ENCODE measurements at regions not wholly inside any gene's neighbourhood (a gene's known extent, or its start where the extent isn't known, plus 50 kb on each side); places are given as distances from the start of the nearest gene placed in this dataset.
"Not testable (repeated sequence)": the region's sequence is repeated elsewhere in the genome, so short reads cannot be mapped to it uniquely, and the experiment has no call there.

DNA sequence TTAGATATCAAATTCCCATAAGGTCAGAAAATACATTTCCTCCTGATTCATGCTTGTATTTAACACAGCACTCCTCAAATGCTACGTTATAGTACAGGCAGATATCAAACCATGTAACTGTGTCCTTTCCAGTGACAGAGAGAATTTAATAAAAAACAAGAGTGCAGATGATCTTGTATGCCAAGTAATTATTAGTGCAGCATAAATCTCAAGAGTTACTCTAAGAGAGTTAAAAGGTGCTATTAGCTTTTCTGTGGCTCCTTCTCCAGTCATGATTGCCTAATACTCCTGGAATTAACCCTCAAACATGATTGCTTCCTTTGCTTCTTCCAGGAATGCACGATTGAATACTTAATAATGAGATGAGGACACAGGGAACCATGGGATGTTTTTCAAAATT, 413.0 kb upstream of the DPH6 start:
- no peaks in the 10 kb centered on the region for H3K36me3 Mint-ChIP-seq (ENCODE audit: low read depth)
- H3K4me3 Mint-ChIP-seq, result no peak overlapping the region
- intact Hi-C loops (cut with micrococcal nuclease), result no loop called here
- H3K9me3 Mint-ChIP-seq, result peaks cover 9% of the 10 kb centered on the region
- H3K27ac Mint-ChIP-seq, result no peak overlapping the region
- H3K4me1 Mint-ChIP-seq (ENCODE audit: low read depth), result no peaks in the 10 kb centered on the region
- H3K27me3 Mint-ChIP-seq, result no peaks in the 10 kb centered on the region

DNA sequence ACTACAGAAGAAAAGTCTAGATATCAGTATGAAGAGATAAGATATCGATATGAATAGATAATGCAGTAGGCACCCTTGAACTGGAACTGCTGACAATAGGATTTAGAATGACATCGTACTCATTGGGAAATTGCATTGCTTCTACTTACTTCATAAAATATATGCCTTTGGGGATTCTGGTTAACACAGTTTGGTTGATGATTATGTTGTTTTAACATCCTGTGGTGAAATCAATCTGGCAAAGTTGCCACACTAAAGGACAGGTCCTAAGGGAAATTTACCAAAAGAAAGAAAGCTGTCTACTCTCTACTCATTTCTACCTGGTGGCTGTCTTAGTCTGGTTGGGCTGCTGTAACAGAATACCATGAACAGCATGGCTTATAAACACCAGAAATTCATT, 417.4 kb upstream of the DPH6 start:
- intact Hi-C loops (cut with micrococcal nuclease), result no loop called here
- Mint-ChIP-seq H3K4me1 (ENCODE audit: low read depth) (no peaks in the 10 kb centered on the region), H3K9me3 (peaks cover 18% of the 10 kb centered on the region), H3K36me3 (ENCODE audit: low read depth) (no peaks in the 10 kb centered on the region), H3K4me3 (no peak overlapping the region), H3K27ac (no peak overlapping the region), H3K27me3 (no peaks in the 10 kb centered on the region)

DNA sequence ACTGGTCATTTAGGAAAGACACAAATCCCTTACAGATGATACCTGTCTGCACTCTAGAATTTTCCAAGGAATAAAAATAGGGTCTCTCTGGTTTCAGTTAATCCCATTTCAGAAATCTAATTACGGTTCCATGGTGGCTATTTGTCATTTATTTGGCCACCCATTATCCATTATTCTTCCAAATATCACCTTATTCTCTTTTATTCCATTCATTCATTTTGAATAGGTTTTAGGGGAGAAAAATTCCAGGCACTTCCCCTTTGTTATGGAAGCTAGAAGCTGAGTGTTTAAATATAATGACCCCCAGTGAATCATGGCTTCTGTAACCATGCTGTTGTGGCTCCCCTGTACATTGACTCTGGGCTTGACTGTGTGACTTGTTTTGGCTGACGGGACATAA, 420.8 kb upstream of the DPH6 start:
- Mint-ChIP-seq H3K27ac (no peak overlapping the region), H3K36me3 (ENCODE audit: low read depth) (no peaks in the 10 kb centered on the region), H3K27me3 (no peaks in the 10 kb centered on the region), H3K4me3 (no peak overlapping the region), H3K4me1 (ENCODE audit: low read depth) (no peaks in the 10 kb centered on the region), H3K9me3 (peaks cover 30% of the 10 kb centered on the region)
- intact Hi-C loops (cut with micrococcal nuclease), result no loop called here

GRCh38 chr15:35967968-35968367, 422.0 kb upstream of the DPH6 start:
- H3K27me3 Mint-ChIP-seq; H3K36me3 Mint-ChIP-seq (ENCODE audit: low read depth); H3K27ac Mint-ChIP-seq; intact Hi-C loops (cut with micrococcal nuclease); H3K4me3 Mint-ChIP-seq; H3K4me1 Mint-ChIP-seq (ENCODE audit: low read depth): not testable (repeated sequence)
- H3K9me3 Mint-ChIP-seq, result peaks cover 29% of the 10 kb centered on the region

DNA sequence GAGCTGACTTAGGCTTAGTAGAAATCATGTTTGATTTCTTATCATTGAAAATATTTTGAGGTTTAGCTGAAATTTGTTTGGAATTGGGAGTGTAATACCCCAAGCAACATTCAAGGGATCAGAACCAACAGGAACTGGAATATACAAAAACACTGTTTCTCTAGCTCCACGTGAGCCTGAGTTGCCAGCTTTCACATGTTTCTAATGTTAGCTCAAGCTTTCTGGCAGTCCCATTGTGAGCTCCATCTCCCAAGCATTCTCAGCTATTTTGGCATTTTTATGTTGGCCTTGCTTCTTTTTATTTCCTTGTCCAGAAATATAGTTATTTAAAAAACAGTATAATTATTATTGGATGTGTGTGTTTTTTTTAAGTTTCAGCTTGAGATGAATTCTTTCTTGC, 427.1 kb upstream of the DPH6 start:
- H3K4me1 Mint-ChIP-seq (ENCODE audit: low read depth), result no peaks in the 10 kb centered on the region
- intact Hi-C loops (cut with micrococcal nuclease), result no loop called here
- no peaks in the 10 kb centered on the region for H3K27me3 Mint-ChIP-seq
- peaks cover 17% of the 10 kb centered on the region for H3K9me3 Mint-ChIP-seq
- no peak overlapping the region for H3K27ac Mint-ChIP-seq
- no peaks in the 10 kb centered on the region for H3K36me3 Mint-ChIP-seq (ENCODE audit: low read depth)
- no peak overlapping the region for H3K4me3 Mint-ChIP-seq

- Mint-ChIP-seq H3K27ac (no peak overlapping the region), H3K4me1 (ENCODE audit: low read depth) (no peaks in the 10 kb centered on the region), H3K27me3 (no peaks in the 10 kb centered on the region), H3K36me3 (ENCODE audit: low read depth) (no peaks in the 10 kb centered on the region), H3K4me3 (no peak overlapping the region), H3K9me3 (peaks cover 16% of the 10 kb centered on the region)
- intact Hi-C loops (cut with micrococcal nuclease), result no loop called here
Measured at GRCh38 chr15:35974052-35974451, 428.1 kb upstream of the DPH6 start.

DNA sequence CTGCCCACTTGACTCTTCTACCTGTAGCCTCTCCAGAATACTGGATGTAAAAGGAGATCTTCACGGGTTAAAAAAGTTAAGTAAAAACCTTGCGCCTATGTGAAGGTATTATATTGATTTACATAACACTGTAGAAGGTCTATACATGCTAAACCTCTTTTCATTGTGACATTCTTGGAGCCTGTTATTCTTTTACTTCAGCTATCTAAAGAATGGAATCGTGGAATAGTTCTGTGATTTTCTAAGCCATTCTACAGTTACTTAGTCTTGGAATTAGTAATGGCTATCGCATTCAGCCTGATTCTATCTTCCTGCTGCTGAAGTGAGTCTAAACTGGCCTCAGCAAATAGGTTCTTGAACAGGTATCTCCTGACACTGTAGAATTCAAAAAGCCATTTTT, 430.0 kb upstream of the DPH6 start:
- no peaks in the 10 kb centered on the region for H3K4me1 Mint-ChIP-seq (ENCODE audit: low read depth)
- H3K27ac Mint-ChIP-seq, result no peak overlapping the region
- intact Hi-C loops (cut with micrococcal nuclease), result no loop called here
- H3K27me3 Mint-ChIP-seq, result no peaks in the 10 kb centered on the region
- H3K9me3 Mint-ChIP-seq, result peaks cover 18% of the 10 kb centered on the region
- no peaks in the 10 kb centered on the region for H3K36me3 Mint-ChIP-seq (ENCODE audit: low read depth)
- H3K4me3 Mint-ChIP-seq, result no peak overlapping the region

DNA sequence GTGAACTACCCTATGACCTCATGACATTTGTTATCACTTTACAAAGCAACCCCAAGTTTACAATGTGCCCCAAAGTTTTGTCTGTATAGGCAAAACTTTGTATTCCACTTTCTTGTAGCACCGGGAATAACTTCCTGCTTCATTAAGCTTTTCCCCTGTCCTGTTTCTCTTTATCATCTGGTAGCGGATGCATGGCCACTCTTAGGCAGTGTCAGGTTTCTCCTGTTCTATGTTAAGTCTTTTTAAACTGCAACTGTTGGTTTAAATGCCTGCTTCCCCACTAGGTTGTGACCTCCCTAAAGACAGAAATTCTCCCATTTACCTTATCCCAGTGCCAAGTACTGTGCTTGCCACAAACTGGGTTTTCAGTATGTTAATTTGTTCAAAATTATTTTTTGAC, 433.6 kb upstream of the DPH6 start:
- intact Hi-C loops (cut with micrococcal nuclease), result no loop called here
- Mint-ChIP-seq H3K9me3 (peaks cover 6% of the 10 kb centered on the region), H3K36me3 (ENCODE audit: low read depth) (no peaks in the 10 kb centered on the region), H3K4me3 (no peak overlapping the region), H3K27me3 (no peaks in the 10 kb centered on the region), H3K27ac (no peak overlapping the region), H3K4me1 (ENCODE audit: low read depth) (no peaks in the 10 kb centered on the region)

DNA sequence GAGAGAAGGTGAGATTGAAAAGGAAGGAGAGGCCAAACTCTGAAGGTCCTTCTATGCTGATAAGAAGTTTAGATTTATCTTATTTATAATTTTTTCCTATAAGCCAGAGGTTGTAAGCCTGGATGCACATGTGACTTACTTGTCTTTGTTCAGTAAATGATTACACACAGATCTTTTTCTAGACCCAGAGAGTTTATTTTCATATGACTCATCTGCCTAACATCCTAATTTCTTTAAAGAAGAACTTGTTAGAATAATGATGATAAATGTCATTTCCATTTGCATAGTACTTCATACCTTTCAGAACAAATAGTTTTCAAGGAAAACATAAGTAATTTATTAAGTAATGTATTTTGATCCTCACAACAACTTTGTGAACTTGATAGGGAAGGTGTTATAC, 434.8 kb upstream of the DPH6 start:
- Mint-ChIP-seq H3K4me3 (no peak overlapping the region), H3K27me3 (no peaks in the 10 kb centered on the region), H3K9me3 (peaks cover 6% of the 10 kb centered on the region), H3K27ac (no peak overlapping the region), H3K36me3 (ENCODE audit: low read depth) (no peaks in the 10 kb centered on the region), H3K4me1 (ENCODE audit: low read depth) (no peaks in the 10 kb centered on the region)
- intact Hi-C loops (cut with micrococcal nuclease), result no loop called here

DNA sequence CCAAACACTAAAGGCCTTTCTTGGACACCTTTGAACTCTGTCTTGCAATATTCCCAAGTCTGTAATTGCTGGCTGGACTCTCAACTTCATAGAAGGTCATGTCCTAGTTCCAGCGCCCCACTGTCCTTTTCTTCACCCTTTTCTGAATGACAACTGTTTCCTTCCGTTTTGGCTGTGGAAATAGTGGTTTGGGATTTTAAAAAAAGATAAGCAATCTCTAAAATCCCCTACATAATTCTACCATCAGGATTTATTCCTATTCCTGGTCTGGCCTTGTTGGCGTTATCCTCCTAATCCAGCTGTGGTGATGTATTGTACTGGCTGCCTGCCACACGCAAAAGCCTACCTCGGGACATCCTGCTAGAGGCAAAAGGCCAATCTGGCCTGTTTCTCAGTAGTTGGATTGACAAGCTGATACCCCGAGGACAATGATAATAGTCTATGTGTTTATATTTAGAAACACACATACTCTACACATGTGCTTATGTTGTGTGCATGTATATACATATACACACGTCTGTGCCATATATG, 440.3 kb upstream of the DPH6 start:
- Mint-ChIP-seq H3K4me3 (no peak overlapping the region), H3K9me3 (peaks cover 25% of the 10 kb centered on the region), H3K27me3 (no peaks in the 10 kb centered on the region), H3K4me1 (ENCODE audit: low read depth) (no peaks in the 10 kb centered on the region), H3K27ac (no peak overlapping the region), H3K36me3 (ENCODE audit: low read depth) (no peaks in the 10 kb centered on the region)
- intact Hi-C loops (cut with micrococcal nuclease), result no loop called here

DNA sequence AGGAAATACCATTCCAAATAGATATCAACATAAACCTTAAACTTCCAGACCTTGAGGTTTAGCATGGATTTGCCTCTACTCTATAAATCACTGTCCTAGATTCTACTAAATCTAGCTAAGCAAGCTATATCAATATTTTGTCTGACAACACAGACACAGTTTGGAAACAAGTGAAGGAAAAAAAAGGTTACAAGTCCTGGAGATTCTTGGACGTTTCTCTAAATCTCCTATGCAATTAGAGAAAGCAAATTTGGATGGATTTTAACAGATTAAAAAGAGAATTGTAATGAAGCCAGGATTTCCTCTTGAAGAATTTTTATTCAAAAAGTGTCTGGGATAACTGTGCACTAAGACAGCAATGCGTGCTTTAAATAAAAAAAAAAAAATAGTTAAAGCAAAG, 441.1 kb upstream of the DPH6 start:
- intact Hi-C loops (cut with micrococcal nuclease), result no loop called here
- H3K9me3 Mint-ChIP-seq, result peaks cover 25% of the 10 kb centered on the region
- no peak overlapping the region for H3K4me3 Mint-ChIP-seq
- no peak overlapping the region for H3K27ac Mint-ChIP-seq
- H3K36me3 Mint-ChIP-seq (ENCODE audit: low read depth), result no peaks in the 10 kb centered on the region
- H3K27me3 Mint-ChIP-seq, result no peaks in the 10 kb centered on the region
- no peaks in the 10 kb centered on the region for H3K4me1 Mint-ChIP-seq (ENCODE audit: low read depth)

DNA sequence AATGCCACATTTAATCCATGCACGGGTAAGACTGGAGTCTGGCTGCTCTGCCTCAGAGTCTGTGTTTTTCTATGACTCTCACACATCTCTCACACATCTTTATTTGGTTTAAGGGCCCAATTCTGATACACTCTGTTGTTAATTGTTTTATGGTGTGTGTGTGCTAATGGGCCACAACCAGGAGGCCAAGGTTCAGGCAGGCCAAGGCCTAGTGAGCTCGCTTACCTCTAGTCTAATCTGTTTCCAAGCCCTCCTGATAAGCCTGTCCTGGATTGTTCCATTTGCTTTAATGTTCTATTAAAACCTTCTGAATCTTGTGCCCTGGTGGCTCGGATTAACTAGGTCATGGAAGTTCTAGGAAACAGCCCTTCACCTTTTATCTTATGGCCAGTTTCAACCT, 445.4 kb upstream of the DPH6 start:
- H3K27ac Mint-ChIP-seq, result no peak overlapping the region
- no peaks in the 10 kb centered on the region for H3K27me3 Mint-ChIP-seq
- peaks cover 34% of the 10 kb centered on the region for H3K9me3 Mint-ChIP-seq
- H3K4me3 Mint-ChIP-seq, result no peak overlapping the region
- H3K4me1 Mint-ChIP-seq (ENCODE audit: low read depth), result no peaks in the 10 kb centered on the region
- intact Hi-C loops (cut with micrococcal nuclease), result no loop called here
- H3K36me3 Mint-ChIP-seq (ENCODE audit: low read depth), result no peaks in the 10 kb centered on the region

- H3K27ac Mint-ChIP-seq, result no peak overlapping the region
- intact Hi-C loops (cut with micrococcal nuclease), result no loop called here
- no peak overlapping the region for H3K4me3 Mint-ChIP-seq
- H3K4me1 Mint-ChIP-seq (ENCODE audit: low read depth), result no peaks in the 10 kb centered on the region
- no peaks in the 10 kb centered on the region for H3K36me3 Mint-ChIP-seq (ENCODE audit: low read depth)
- H3K9me3 Mint-ChIP-seq, result peaks cover 33% of the 10 kb centered on the region
- no peaks in the 10 kb centered on the region for H3K27me3 Mint-ChIP-seq
Measured at GRCh38 chr15:35992791-35993190, 446.8 kb upstream of the DPH6 start.

- Mint-ChIP-seq H3K27ac (no peak overlapping the region), H3K36me3 (ENCODE audit: low read depth) (no peaks in the 10 kb centered on the region), H3K4me1 (ENCODE audit: low read depth) (no peaks in the 10 kb centered on the region), H3K4me3 (no peak overlapping the region), H3K9me3 (peaks cover 33% of the 10 kb centered on the region), H3K27me3 (no peaks in the 10 kb centered on the region)
- intact Hi-C loops (cut with micrococcal nuclease), result no loop called here
Measured at GRCh38 chr15:35993196-35993595, 447.2 kb upstream of the DPH6 start.

GRCh38 chr15:35994876-35995275, 448.9 kb upstream of the DPH6 start:
- intact Hi-C loops (cut with micrococcal nuclease), result no loop called here
- Mint-ChIP-seq H3K36me3 (ENCODE audit: low read depth) (no peaks in the 10 kb centered on the region), H3K9me3 (peaks cover 24% of the 10 kb centered on the region), H3K4me3 (no peak overlapping the region), H3K4me1 (ENCODE audit: low read depth) (no peaks in the 10 kb centered on the region), H3K27ac (no peak overlapping the region), H3K27me3 (no peaks in the 10 kb centered on the region)
